ENCODE measurements at regions not wholly inside any gene's neighbourhood (a gene's known extent, or its start where the extent isn't known, plus 50 kb on each side); places are given as distances from the start of the nearest gene placed in this dataset.

GRCh38 chr10:124197371-124198124 is 104.2 kb upstream of the CHST15 start:
- peaks cover 0 to 25% (median 0%) of the 10 kb centered on the region in 9 donors for H3K4me1 ChIP-seq
- H3K4me3 ChIP-seq = no peak overlapping the region
- peaks cover 0 to 3% (median 0%) of the 10 kb centered on the region in 7 donors for H3K27me3 ChIP-seq
- peak in 5 of 8 donors; percentile 20 to 57 (median 25) for ATAC-seq
- intact Hi-C loops (cut with DNase I) = no loop called here
- H3K9me3 ChIP-seq = no peaks in the 10 kb centered on the region
- H3K36me3 ChIP-seq = no peaks in the 10 kb centered on the region
- no peak for TF ChIP-seq CTCF (IDR thresholded peaks at IDR 0.05)
- peak overlapping the region in 5 of 10 donors; percentile 2 to 67 (median 34) for H3K27ac ChIP-seq
- DNase-seq = peak in 1 of 2 donors; percentile 10
- 65% methylated on average over 25 of the region's 25 CpGs for WGBS, 2 donors

GRCh38 chr10:124196659-124197058 is 103.3 kb upstream of the CHST15 start:
- peaks cover 0 to 25% (median 0%) of the 10 kb centered on the region in 9 donors for H3K4me1 ChIP-seq
- TF ChIP-seq CTCF (IDR thresholded peaks at IDR 0.05) = no peak
- ATAC-seq (no peak), DNase-seq (no peak)
- H3K27me3 ChIP-seq = peaks cover 0 to 6% (median 0%) of the 10 kb centered on the region in 7 donors
- peak overlapping the region in 3 of 10 donors; percentile 34 to 67 (median 59) for H3K27ac ChIP-seq
- 47 to 48% methylated on average over 5 of the region's 5 CpGs for WGBS, 2 donors
- no peak overlapping the region for H3K4me3 ChIP-seq
- intact Hi-C loops (cut with DNase I) = no loop called here
- H3K9me3 ChIP-seq = no peaks in the 10 kb centered on the region
- no peaks in the 10 kb centered on the region for H3K36me3 ChIP-seq

- no peak for TF ChIP-seq CTCF (IDR thresholded peaks at IDR 0.05)
- H3K36me3 ChIP-seq = no peaks in the 10 kb centered on the region
- H3K4me1 ChIP-seq = peaks cover 0 to 21% (median 0%) of the 10 kb centered on the region in 9 donors
- H3K27me3 ChIP-seq = peaks cover 0 to 6% (median 0%) of the 10 kb centered on the region in 7 donors
- intact Hi-C loops (cut with DNase I) = no loop called here
- WGBS, 2 donors = 55 to 67% methylated on average over 2 of the region's 2 CpGs
- DNase-seq (no peak), ATAC-seq (peak in 2 of 8 donors; percentile 42 to 44)
- no peak overlapping the region for H3K4me3 ChIP-seq
- peaks cover 0 to 2% (median 0%) of the 10 kb centered on the region in 11 donors for H3K9me3 ChIP-seq
- H3K27ac ChIP-seq = no peak overlapping the region
Observed at GRCh38 chr10:124194199-124194824, 100.9 kb upstream of the CHST15 start.

- Histone ChIP-seq H3K4me1 (peaks cover 0 to 21% (median 0%) of the 10 kb centered on the region in 9 donors), H3K4me3 (no peak overlapping the region), H3K27me3 (peaks cover 0 to 6% (median 0%) of the 10 kb centered on the region in 7 donors), H3K9me3 (peaks cover 0 to 11% (median 0%) of the 10 kb centered on the region in 11 donors), H3K36me3 (no peaks in the 10 kb centered on the region), H3K27ac (no peak overlapping the region)
- ATAC-seq = no peak
- WGBS, 2 donors = 91 to 94% methylated on average over 8 of the region's 8 CpGs
- no peak for TF ChIP-seq CTCF (IDR thresholded peaks at IDR 0.05)
- no peak for DNase-seq
- intact Hi-C loops (cut with DNase I) = no loop called here
Observed at GRCh38 chr10:124193309-124193696, 99.9 kb upstream of the CHST15 start.

Data from heart right ventricle (tissue), 16 donors.